NCI-H2081 (cell line): ENCODE measurements at regions not wholly inside any gene's neighbourhood (a gene's known extent, or its start where the extent isn't known, plus 50 kb on each side); places are given as distances from the start of the nearest gene placed in this dataset.

ENCODE experiments used
- DNase-seq, 2 experiments: peaks; one replicate each; lab custom pipeline; 2025; lab: John Stamatoyannopoulos, UW

DNA sequence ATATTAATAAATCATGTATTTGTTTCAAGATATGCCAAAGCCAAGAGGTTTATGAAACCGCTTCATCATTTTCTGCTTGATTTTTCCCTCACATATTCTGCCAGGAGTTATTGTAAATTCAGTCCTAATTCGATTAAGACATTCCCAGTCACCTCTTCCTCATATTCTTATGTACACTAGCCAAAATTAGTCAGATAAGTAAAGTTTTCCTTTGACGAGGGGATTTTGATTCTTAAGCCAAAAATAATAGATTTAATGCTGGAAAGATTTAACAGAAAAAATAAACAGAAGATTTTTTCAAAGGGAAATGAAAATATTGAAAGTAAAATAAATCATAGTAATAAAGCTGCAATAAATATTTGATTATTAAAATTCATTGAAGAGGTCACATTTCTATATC lies 51.0 kb upstream of the VEGFC start:
- no peak for DNase-seq

DNA sequence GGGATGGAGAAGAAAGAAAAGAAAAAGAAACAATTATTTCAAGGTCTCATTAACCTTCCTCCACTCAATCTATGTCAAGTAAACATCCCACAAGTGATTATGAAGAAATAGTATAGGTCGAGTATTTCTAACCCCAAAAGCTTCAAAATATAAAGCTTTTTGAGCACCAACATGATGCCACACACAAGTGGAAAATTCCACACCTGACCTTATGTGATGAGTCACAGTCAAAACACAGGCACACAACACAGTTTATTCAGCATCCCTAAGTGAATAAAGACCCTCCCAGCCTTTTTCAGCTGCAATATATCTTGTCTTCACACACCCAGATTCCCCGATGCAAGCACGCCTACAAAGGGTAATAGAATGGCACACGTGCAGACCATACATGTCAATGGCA lies 51.7 kb upstream of the VEGFC start:
- no peak for DNase-seq

DNA sequence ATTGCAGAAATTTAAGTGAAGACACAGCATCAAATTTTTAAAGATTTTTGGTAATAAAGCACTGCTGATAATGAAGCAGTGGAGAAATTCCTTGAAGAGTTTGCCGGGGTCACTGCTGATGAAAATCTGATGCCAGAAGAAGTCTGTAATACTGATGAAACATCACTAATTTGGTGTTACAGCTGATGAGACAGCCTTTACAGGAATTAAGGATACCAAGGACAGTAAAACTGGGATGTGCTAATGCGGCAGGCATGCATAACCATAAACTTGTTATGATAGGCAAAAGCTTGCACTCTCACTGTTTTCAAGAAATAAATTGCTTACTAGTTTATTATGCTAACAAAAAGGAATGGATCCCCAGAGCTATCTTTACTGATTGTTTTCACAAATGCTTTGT lies 52.9 kb upstream of the VEGFC start:
- no peak for DNase-seq

DNA sequence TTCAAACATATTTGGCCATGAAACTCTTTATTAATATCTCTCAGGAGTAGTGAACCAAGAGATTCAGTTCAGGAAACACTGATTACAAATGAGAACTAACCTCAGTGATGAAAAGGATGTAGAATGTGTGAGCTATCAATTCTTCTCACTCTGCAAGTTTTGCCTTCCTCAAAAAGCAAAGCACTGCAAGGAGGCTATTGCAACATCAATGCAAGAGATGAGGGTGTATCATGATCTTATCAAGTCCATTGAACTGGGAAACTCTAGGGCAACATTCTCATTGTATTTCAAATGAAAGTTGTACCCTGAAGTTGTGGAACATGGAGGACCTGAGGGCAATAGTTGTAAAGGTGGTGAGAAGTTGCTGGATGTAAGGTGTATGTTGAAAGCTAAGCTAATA lies 56.4 kb upstream of the VEGFC start:
- no peak for DNase-seq

DNA sequence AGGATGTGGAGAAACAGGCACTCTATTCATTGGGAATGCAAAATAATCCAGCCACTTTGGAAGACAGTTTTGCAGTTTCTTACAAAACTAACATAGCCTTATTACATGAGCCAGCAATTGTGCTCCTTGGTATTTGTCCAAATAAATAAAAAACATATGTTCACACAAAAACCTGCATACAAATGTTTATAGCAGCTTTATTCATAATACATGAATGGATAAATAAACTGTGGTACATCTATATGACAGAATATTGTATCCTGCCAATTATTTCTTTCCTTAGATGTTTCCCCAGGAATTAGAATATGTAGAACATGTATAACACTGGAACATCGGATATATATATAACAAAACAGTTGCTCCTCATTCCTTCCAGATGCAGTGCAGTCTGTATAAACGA lies 57.7 kb upstream of the VEGFC start:
- DNase-seq, result no peak

DNA sequence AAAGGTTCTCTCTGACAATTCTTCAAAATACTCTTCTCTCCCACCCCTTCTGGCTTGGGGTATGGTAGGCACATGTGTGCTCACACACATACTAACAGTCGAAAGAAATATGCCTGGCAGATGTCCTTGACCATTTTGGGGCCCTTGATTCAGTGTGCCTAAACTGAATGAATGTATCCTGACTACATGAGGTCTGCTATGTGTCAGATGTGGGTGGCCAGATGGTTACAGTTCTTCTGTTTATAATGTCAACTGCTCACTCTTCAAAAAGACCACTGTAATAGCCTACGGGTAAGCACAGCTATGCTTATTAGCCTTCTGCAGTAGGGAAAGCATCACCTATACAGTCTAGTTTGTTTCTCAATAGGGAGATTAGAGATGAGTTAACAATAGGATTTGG lies 63.7 kb upstream of the VEGFC start:
- no peak for DNase-seq

DNA sequence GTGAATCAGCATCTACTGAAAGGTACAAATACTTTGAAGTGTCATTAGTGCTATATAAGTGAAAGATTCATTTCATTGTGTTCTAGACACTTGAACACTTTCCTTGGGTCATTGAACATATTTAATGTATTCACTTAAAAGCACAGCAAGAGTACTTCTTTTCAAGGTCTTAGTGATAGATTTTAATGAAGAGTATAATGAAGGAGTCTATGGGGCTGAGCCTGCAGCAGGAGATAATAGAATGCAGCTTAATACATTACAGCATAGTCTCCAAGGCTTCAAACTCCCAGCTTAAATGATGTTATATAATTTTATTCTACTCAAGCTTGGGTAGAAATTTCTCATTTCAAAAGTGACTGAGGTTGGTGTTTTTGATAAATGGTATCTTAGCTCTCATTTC lies 66.1 kb upstream of the VEGFC start:
- no peak for DNase-seq

DNA sequence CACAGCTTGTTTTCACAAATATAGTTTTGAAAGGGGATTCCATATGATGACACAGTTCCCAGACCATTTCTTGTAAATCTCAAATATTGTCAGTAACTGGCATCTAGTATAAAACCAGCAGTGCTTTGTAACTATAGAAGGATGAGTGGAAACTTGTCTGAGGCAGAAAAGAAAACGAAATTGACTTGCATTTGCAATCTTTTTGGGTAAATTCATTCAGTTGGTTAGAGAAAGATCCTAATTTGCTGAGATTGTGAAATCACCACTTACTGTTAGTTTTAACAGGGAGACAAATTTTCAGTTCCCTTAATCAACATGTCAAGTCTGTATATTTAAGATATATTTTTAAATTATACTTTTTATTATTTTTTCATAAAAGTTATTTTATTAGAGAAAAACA lies 71.5 kb upstream of the VEGFC start:
- no peak for DNase-seq

DNA sequence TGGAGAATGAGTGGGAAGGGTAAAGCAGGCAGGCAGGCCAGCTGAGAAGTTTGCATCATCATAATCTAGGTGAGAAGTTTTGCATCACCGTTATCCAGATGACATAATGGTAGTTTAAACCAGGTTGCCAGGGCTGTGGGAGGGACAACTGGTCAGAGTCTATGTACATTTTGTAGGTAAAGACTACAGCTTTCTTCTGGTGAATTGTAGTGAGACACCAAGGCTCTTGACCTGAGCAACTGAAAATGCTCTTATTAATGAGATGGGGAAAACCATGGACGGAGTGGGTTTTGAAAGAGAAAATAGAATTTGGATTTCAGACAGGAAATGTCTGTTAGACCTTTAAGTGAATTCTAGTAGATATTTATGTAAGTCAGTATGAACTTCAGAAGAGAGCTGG lies 76.0 kb upstream of the VEGFC start:
- no peak for DNase-seq

DNA sequence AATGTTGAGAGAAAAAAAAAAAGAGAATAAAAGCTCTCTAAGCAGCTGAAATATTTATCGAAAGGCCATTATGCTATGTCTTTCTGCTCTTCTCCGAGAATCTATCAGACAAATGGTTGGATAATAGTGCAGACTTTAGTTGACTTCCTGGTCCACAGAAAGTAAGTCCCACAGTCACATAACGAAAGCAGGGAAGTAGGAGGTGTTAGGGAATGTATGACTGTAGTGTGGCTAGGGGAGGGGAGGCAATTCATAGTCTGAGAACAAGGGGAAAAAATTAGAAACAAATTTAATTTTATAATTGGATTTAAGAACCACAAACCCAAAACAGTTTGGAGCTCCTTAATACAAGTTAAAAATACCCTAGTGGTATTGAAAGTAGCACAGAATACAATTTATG lies 79.7 kb upstream of the VEGFC start:
- DNase-seq, result no peak

DNA sequence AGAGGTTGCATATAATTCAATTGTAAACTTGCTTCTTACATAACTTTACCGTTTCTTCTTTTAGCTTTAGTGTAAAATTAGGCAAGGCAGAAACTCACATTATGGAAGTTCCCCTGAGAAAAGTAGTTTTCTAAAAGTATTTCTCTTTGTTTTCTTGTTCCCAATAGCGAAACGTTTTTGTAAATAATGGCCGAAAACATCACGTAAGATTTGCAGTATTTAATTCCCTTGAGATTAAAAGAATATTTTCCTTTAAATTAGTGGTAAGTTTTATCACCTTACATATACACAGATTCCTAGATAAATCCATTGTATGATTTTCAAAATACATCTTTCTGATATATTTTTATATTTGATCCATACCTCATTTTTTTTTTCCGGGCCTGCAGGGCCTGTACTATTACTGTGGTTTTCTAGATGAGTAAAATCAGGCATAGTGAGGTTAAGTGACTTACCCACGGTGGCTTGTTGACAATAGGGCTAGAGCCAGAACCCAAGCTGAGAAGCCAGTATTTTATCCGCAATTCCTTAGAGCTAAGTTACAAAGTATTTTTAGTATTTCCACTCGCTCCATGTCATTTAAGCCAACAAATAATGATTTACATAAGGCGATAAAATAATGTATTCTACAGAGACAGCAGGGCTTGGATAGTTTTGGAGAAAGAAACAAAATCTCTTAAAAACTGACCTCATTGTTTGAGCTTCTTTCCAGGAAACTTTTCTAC lies 82.2 kb upstream of the VEGFC start:
- no peak for DNase-seq

DNA sequence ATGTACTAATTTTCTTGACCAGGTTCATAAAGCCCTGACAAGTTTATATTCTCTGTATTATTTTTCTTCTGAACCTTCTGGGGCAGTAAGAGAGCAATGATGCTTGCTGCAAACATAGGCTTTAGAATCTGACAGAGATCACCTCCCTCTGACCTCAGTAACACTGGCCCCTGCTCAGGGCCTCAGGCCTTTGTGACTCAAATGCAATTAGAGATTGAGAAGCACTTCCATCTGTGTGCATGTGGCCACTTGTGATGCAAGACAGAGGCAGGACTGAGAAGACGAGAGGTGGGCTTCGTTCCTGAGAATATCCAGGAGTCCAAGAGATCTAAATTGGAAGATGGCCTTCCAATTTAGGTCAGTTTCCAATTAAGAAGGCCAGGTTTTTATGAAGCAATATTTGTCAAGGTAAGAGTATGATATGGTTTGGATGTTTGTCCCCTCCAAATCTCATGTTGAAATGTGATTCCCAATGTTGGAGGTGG lies 82.8 kb upstream of the VEGFC start:
- no peak for DNase-seq

DNA sequence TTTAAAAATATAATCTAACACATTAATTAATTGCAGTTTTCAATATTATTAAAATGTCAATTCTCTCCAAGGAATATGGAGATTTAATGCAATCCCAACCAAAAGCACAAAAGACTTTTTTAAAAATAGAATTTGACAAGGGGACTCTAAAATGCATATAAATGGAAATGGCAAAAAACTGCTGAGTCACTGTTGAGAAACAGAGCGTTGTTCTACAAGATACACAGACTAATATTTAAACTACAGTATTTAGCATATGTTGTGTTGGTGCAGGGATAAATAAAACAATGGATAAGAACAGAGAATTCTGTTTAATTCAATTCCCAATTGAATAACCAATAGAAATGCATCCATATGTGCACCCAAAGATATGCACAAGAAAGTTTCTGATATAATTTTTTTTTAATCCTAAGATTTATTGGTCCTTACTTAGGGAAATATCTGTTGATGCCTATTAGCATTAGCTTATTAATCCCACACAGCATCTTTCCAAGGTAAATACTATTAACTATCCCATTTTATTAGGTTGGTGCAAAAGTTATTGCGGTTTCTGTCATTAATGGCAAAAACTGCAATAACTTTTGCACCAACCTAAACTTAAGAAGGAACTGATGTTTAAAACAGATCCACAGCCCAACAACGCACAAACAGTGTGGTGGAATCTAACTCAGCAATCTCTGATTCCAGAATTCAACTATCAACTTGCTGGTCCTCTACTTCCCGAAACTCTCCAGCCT lies 86.8 kb upstream of the VEGFC start:
- no peak for DNase-seq

DNA sequence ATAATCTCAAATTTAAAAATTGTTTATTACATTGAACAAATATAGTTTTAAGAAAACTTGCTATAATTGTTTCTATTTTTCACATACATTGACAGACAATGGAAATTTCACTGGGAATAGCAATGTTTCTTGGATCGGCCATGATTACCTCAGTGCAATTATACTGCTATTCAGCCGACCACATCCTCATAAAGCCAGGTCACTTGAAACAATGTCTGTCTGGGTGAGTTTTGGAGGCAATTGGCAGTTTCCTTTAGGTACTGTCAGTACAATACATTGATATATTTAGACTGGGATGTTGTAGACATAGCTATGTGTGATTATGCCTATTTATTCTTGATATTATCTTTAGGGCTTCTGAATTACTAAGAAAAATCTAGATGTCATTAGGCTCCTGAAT lies 89.5 kb upstream of the VEGFC start:
- DNase-seq, result no peak

DNA sequence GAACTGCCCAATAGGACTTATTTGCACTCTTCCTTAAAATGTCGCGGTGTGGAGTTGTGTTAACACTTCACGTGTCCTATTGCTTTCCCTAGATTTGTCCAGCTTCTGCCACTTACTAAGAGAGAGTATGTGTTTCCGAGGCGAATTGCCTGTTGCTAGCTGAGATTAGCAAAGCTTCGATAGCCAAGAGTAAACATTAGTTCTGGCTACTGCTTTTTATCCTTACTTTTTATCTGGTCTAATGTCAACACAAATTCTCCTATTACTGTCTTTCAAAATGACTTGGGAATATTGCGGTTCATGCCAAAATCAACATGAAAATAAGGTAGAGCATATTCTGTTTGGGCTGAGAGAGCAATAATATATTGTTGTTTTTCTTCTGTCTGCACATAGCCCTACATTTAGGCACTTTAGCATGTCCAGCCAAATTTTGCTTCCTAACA lies 90.4 kb upstream of the VEGFC start:
- no peak for DNase-seq

DNA sequence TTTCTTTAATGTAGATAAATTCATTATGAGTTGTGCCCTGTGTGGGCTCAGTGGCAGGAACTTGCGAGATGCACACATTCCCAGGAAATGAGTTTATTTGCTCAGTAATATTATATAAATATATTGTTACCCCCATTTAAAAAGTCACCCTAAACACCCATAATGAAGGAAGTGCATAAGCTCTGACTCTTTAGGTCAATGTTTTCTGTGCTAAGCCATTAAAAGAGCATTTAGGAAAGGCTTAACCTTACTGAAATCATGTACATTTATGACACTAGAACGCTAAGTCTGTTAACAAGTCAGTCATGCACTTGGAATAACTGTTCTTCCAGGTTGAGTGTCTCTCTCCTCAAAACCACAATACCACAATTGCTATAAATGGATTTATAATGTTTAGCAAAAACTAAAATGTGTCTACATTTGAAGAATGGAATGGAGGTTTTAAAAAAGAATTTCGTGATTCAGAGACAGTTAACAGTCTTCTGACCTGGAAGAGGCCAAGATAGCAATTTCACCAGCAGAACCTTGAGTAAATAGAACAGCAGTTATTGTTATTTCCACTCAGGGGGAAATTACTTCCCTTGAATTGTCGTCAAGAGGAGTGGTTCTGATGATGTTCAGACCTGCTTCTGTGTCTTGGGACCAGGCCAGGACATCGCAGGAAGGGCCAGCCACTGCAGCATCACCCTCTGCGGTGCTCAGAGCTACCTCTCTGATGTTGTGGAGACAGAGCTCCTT lies 91.1 kb upstream of the VEGFC start:
- DNase-seq, result no peak

DNA sequence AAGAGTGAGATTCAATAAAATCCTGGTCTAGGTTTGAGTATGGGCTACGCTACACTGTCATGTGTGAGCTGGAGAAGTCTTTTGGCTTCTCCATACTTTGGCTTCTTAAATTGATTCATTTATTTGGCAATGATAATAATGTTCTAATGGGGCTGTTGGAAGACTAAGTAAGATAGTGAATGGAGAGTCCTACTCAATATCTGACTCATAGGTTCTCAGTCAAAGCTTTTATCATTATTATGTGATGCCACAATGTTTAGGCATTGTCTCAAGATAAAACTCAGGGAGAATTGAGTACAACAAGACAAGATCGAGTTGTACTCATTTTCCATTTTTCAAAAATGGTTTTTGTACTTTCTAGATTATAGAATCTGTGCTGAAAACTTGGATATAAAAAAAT lies 92.5 kb upstream of the VEGFC start:
- DNase-seq, result no peak

DNA sequence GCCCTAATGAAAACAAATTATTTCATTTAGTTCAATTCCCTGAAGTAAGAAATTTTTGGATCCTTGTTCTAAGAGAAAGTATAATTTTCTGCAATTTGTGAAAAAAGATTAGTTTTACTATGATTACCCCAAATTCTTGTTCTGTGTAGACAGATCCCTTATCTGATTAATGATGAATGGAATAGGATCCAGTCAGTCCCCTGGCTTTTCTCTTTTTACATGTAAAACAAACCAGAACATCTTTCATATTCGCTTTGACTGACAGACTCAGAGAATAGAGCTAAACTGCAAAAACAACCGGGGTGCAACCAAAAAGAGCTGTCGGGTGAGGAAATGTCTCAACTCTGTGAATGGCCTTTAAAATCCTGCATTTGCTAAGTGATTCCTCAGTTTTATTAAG lies 93.4 kb upstream of the VEGFC start:
- no peak for DNase-seq

DNA sequence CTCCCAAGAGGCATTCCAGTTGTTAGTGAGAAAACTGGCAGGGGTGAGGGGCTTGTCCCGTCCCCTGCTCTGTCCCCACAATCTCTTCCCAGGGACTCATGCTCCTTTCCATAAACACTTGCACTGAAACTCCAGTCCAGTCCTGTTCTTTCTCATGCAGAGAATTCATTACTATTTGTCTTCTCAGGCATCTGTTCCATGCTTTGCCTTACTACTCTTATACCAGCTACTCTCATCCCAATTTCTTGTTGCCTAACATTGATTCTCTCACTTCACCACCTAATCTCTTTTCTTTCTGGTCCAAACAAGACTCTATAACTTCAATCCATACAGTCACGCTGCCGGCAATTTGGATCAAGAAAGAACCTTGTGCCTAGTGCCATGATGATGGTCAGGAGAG lies 97.1 kb upstream of the VEGFC start:
- DNase-seq, result no peak

DNA sequence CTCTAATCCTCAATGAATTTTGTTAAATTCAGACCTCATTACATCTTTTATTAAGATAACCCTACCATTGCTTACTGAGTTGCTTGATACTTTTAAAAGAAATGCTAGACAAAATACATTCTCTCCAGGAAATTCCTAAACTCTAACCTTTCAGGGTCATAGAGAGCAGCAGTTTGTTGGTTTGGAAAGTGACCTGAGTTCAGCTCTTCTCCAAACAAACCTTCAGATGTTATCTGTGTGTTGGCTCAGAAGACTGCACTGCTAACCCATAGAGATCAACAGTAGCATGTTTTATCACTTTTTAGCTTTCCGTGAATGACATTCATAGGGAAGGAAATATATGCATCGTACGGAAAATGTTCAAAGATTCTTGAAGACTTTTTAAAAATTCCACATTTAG lies 101.8 kb upstream of the VEGFC start:
- DNase-seq, result no peak

DNA sequence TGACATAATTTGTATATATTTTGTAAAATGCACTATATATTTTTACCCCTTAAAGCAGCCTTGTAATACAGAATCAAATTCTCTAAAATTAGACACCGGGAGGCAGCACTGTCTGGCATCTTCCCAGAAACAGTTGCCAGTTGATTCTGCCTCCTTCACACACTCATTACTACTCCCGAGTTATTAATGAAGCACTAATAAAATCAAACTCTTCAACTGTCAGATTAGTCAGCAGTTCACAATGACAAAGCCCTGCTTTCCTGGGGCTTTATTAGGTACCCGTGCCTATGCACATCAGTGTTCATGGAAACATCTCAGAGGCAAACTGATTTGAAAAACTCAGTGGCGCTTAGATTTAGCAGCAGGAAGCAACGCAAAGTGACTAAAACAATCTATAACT lies 103.5 kb upstream of the VEGFC start:
- no peak for DNase-seq

DNA sequence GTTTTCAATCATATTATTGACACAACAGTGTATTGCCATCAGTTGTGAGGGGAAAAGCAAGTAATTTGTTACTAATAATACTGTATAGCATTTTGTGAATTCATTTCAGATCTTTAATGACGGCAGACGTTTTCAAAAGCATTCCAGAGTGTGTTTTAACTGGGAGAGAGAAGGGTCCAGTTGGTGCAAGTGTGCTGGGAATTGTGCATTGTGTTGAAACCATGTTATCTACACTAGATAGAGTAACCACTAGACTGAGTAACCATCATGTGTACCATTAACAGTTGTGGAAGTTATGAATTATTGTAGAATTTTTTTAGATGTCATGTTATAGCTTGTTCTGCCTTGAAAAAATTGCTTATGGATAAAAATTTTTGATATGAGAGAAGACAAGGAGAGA lies 104.5 kb upstream of the VEGFC start:
- no peak for DNase-seq

DNA sequence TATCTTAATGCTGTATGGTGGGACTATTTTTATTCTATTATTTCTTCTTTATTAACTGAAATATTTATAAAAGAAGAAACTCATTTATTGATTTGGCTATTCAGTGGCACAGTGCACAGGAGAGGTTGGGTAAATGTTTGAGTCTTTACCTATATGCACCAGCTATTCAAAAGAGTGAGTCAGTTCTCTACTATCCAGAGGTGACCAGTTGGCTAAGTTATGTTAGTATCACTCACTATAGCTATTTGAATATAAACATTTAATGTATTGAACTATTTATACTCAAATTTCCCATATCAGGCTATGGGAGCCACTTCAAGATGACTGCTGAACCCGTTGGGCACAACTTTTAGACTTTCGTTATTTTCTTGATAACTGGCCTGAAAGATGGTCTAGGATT lies 106.1 kb upstream of the VEGFC start:
- DNase-seq, result no peak
